ENCODE measurements at regions not wholly inside any gene's neighbourhood (a gene's known extent, or its start where the extent isn't known, plus 50 kb on each side); places are given as distances from the start of the nearest gene placed in this dataset.
"Not testable (repeated sequence)": the region's sequence is repeated elsewhere in the genome, so short reads cannot be mapped to it uniquely, and the experiment has no call there.

DNA sequence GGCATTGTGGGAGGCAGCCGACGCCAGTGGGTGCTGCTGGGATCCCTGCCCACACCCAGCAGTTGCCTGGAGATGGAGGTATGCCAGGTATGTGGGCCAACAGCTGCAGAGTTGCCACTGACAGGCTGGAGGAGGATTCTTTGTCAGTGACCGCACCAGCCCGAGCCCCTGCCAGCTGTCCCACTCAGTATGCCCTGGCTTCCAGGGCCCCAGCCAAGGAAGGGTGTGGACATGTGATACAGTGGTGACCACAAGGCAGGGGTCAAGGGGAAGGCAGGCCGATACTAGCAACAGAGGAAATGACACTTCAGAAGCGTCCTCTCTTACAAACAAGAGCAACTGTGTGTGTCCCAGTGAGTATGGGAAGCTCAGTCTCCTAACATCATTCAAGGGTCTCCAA lies 185.1 kb upstream of the NOTCH2NLA start:
- TF ChIP-seq, protein P1, sequence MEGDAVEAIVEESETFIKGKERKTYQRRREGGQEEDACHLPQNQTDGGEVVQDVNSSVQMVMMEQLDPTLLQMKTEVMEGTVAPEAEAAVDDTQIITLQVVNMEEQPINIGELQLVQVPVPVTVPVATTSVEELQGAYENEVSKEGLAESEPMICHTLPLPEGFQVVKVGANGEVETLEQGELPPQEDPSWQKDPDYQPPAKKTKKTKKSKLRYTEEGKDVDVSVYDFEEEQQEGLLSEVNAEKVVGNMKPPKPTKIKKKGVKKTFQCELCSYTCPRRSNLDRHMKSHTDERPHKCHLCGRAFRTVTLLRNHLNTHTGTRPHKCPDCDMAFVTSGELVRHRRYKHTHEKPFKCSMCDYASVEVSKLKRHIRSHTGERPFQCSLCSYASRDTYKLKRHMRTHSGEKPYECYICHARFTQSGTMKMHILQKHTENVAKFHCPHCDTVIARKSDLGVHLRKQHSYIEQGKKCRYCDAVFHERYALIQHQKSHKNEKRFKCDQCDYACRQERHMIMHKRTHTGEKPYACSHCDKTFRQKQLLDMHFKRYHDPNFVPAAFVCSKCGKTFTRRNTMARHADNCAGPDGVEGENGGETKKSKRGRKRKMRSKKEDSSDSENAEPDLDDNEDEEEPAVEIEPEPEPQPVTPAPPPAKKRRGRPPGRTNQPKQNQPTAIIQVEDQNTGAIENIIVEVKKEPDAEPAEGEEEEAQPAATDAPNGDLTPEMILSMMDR (IDR thresholded peaks at IDR 0.05), result not testable (repeated sequence)
- TF ChIP-seq POLR2A, EP300 (IDR thresholded peaks at IDR 0.05): not testable (repeated sequence)

Measured in tibial nerve (tissue), 4 donors.